SK-N-SH treated with all-trans-retinoic acid at 6 μM for 48 hours (cell line): ENCODE measurements at regions not wholly inside any gene's neighbourhood (a gene's known extent, or its start where the extent isn't known, plus 50 kb on each side); places are given as distances from the start of the nearest gene placed in this dataset.

ENCODE experiments used
- ATAC-seq: fragments of 200-7000 bp; cut with Tn5 transposase; 3 replicates; pipeline ENCODE4 v1.9.1; 2020; ENCODE audit warnings: mild to moderate bottlenecking, moderate library complexity
- ARNTL ChIP-seq: fragments of 450-650 bp; formaldehyde crosslinking; IDR thresholded peaks from 2 replicates; pipeline ENCODE4 v1.5.0; 2020; ENCODE audit warnings: low read depth, mild to moderate bottlenecking, moderate library complexity, borderline replicate concordance
- BACH2 ChIP-seq: fragments of 250-450 bp; sonication (Bioruptor Pico); IDR thresholded peaks from 2 replicates; pipeline ENCODE4 v1.9.0; 2021; ENCODE audit warnings: mild to moderate bottlenecking, borderline replicate concordance
- CSDC2 ChIP-seq: fragments of 250-450 bp; sonication (Bioruptor Pico); IDR thresholded peaks from 2 replicates; pipeline ENCODE4 v1.5.0; 2020; ENCODE audit warnings: mild to moderate bottlenecking, moderate library complexity
- CSRNP3 ChIP-seq: fragments of 250-450 bp; sonication (Bioruptor Pico); IDR thresholded peaks from 2 replicates; pipeline ENCODE4 v1.5.1; 2021; ENCODE audit warnings: mild to moderate bottlenecking, moderate library complexity
- ESRRG ChIP-seq: fragments of 250-450 bp; sonication (Bioruptor Pico); IDR thresholded peaks from 2 replicates; pipeline ENCODE4 v1.6.1; 2021; ENCODE audit warnings: mild to moderate bottlenecking
- GLIS3 ChIP-seq: fragments of 250-450 bp; sonication (Bioruptor Pico); IDR thresholded peaks from 2 replicates; pipeline ENCODE4 v1.5.0; 2020; ENCODE audit warnings: mild to moderate bottlenecking, moderate library complexity
- ISL1 ChIP-seq: fragments of 250-450 bp; sonication (Bioruptor Pico); IDR thresholded peaks from 2 replicates; pipeline ENCODE4 v2.1.2; 2022; ENCODE audit warnings: mild to moderate bottlenecking, moderate library complexity
- OSR1 ChIP-seq: fragments of 250-450 bp; sonication (Bioruptor Pico); IDR thresholded peaks from 2 replicates; pipeline ENCODE4 v1.8.0; 2022; ENCODE audit warnings: moderate library complexity, mild to moderate bottlenecking, inconsistent platforms
- PPARA ChIP-seq: fragments of 250-450 bp; sonication (Bioruptor Pico); IDR thresholded peaks from 2 replicates; pipeline ENCODE4 v1.5.0; 2020; ENCODE audit warnings: mild to moderate bottlenecking, borderline replicate concordance
- RARB ChIP-seq: fragments of 250-450 bp; sonication (Bioruptor Pico); IDR thresholded peaks from 2 replicates; pipeline ENCODE4 v1.8.0; 2021; ENCODE audit warnings: mild to moderate bottlenecking, moderate library complexity
- SNAI2 ChIP-seq: fragments of 250-450 bp; sonication (Bioruptor Pico); IDR thresholded peaks from 2 replicates; pipeline ENCODE4 v1.5.0; 2020; ENCODE audit warnings: mild to moderate bottlenecking, moderate library complexity
- TCF4 ChIP-seq: fragments of 250-450 bp; sonication (Bioruptor Pico); IDR thresholded peaks from 2 replicates; pipeline ENCODE4 v1.8.0; 2021; ENCODE audit warnings: mild to moderate bottlenecking, moderate library complexity, borderline replicate concordance
- TOX ChIP-seq: fragments of 250-450 bp; sonication (Bioruptor Pico); IDR thresholded peaks from 2 replicates; pipeline ENCODE4 v1.8.0; 2021; ENCODE audit warnings: mild to moderate bottlenecking, moderate library complexity, borderline replicate concordance
- TSHZ2 ChIP-seq: fragments of 250-450 bp; sonication (Bioruptor Pico); IDR thresholded peaks from 2 replicates; pipeline ENCODE4 v1.5.0; 2020; ENCODE audit warnings: mild to moderate bottlenecking, moderate library complexity
- ZC3H10 ChIP-seq: fragments of 250-450 bp; sonication (Bioruptor Pico); IDR thresholded peaks from 2 replicates; pipeline ENCODE4 v1.5.1; 2021; ENCODE audit warnings: mild to moderate bottlenecking, moderate library complexity
- ZFP3 ChIP-seq: fragments of 250-450 bp; sonication (Bioruptor Pico); IDR thresholded peaks from 2 replicates; pipeline ENCODE4 v1.5.0; 2020; ENCODE audit warnings: mild to moderate bottlenecking, moderate library complexity
- ZFP30 ChIP-seq: fragments of 450-650 bp; formaldehyde crosslinking; IDR thresholded peaks from 2 replicates; pipeline ENCODE4 v1.5.0; 2022; ENCODE audit warnings: mild to moderate bottlenecking, moderate library complexity
- ZNF565 ChIP-seq: fragments of 450-650 bp; formaldehyde crosslinking; conservative IDR thresholded peaks from 2 replicates; pipeline ENCODE4 v1.5.0; 2020; ENCODE audit warnings: low read depth, mild to moderate bottlenecking, moderate library complexity
- TF ChIP-seq, protein P1 (sequence below): fragments of 250-450 bp; sonication (Bioruptor Pico); IDR thresholded peaks from 2 replicates; pipeline ENCODE4 v1.8.0; 2021; ENCODE audit warnings: low read depth, mild to moderate bottlenecking, moderate library complexity, borderline replicate concordance
- TF ChIP-seq, protein P2 (sequence below): fragments of 250-450 bp; sonication (Bioruptor Pico); IDR thresholded peaks from 2 replicates; pipeline ENCODE4 v1.8.0; 2020; ENCODE audit warnings: mild to moderate bottlenecking, moderate library complexity, borderline replicate concordance

DNA sequence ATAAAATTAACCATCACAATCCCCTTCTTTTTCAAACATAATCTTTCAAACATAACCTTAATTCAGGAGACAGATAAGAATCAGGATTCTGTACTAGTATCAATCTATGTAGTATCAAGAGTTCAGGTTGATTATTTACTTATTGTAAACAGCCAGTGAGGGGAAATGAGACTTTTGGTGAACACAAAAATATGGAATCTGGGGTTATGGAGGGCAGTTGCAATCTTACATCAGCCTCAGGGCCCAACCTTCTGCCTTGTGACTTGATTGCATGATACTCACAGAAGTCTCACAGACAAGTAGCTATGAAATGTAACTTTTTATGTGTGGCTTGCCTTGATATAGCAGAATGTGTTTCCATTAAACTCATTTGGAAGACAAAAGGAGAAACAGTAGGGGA, 262.7 kb upstream of the THSD7B start (continued):
- TF ChIP-seq SNAI2 (CRISPR knock-in tag) (no peak), RARB (CRISPR knock-in tag) (no peak), TOX (CRISPR knock-in tag) (no peak), ISL1 (CRISPR knock-in tag) (no peak), ZFP30 (no peak), ZC3H10 (CRISPR knock-in tag) (no peak)

DNA sequence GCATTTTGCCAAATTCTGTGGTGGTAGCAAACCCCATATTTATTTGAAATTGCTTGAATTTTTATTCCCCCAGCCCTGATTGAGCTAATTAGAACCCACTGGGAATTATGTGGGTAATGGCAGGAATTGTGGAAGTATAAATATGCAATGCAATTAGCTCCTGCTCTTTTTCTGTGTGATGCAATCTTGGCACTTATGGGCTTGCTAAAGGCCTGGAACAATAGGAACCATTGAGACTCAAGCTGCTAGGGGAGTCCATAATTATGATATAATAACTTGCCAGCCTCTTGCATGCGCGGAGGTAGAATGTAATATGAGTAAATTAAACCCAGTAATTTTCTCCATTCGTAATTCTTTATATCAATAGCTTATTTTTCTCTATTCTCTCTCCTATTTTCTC, 267.6 kb upstream of the THSD7B start:
- TF ChIP-seq RARB (CRISPR knock-in tag): no peak
- no peak for TF ChIP-seq ISL1 (CRISPR knock-in tag)
- no peak for TF ChIP-seq TCF4
- no peak for TF ChIP-seq ZC3H10 (CRISPR knock-in tag)
- TF ChIP-seq SNAI2 (CRISPR knock-in tag): no peak
- TF ChIP-seq, protein P1, sequence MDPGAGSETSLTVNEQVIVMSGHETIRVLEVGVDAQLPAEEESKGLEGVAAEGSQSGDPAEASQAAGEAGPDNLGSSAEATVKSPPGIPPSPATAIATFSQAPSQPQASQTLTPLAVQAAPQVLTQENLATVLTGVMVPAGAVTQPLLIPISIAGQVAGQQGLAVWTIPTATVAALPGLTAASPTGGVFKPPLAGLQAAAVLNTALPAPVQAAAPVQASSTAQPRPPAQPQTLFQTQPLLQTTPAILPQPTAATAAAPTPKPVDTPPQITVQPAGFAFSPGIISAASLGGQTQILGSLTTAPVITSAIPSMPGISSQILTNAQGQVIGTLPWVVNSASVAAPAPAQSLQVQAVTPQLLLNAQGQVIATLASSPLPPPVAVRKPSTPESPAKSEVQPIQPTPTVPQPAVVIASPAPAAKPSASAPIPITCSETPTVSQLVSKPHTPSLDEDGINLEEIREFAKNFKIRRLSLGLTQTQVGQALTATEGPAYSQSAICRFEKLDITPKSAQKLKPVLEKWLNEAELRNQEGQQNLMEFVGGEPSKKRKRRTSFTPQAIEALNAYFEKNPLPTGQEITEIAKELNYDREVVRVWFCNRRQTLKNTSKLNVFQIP (CRISPR knock-in tag): no peak
- TF ChIP-seq TOX (CRISPR knock-in tag): no peak
- no peak for TF ChIP-seq ZNF565 (CRISPR knock-in tag)
- TF ChIP-seq ZFP30: no peak
- no peak for TF ChIP-seq ARNTL (CRISPR knock-in tag)
- TF ChIP-seq ESRRG (CRISPR knock-in tag): no peak
- no peak for TF ChIP-seq ZFP3
- TF ChIP-seq BACH2 (CRISPR knock-in tag): no peak
- TF ChIP-seq, protein P2, sequence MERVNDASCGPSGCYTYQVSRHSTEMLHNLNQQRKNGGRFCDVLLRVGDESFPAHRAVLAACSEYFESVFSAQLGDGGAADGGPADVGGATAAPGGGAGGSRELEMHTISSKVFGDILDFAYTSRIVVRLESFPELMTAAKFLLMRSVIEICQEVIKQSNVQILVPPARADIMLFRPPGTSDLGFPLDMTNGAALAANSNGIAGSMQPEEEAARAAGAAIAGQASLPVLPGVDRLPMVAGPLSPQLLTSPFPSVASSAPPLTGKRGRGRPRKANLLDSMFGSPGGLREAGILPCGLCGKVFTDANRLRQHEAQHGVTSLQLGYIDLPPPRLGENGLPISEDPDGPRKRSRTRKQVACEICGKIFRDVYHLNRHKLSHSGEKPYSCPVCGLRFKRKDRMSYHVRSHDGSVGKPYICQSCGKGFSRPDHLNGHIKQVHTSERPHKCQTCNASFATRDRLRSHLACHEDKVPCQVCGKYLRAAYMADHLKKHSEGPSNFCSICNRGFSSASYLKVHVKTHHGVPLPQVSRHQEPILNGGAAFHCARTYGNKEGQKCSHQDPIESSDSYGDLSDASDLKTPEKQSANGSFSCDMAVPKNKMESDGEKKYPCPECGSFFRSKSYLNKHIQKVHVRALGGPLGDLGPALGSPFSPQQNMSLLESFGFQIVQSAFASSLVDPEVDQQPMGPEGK: no peak
- no peak for TF ChIP-seq PPARA (CRISPR knock-in tag)
- TF ChIP-seq TSHZ2 (CRISPR knock-in tag): no peak
- no peak for TF ChIP-seq OSR1
- no peak for TF ChIP-seq CSDC2 (CRISPR knock-in tag)
- no peak for TF ChIP-seq GLIS3
- no peak for ATAC-seq

GRCh38 chr2:136496966-136497365, 268.4 kb upstream of the THSD7B start:
- no peak for TF ChIP-seq SNAI2 (CRISPR knock-in tag)

DNA sequence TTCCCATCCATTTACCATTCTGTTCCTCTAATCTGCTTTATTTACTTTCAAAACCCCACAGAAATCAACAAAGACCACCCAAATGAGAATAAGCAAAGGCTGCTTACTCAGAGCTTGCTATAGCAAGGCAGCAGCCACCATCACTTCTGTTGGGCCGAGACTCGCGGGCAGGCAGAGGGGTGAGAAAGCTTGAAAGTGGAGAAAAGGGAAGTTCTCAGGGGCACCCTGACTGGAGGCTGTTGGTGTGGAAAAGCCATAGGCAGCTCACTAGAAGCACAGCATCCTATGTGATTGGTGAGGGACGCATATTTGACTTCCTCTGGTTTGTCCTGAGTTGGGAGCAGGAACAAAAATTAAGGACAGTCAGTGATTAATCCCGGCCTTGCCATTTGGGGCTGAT, 269.7 kb upstream of the THSD7B start:
- ATAC-seq: no peak
- TF ChIP-seq ZFP30: no peak
- TF ChIP-seq BACH2 (CRISPR knock-in tag): no peak

More at GRCh38 chr2:136496966-136497365, 268.4 kb upstream of the THSD7B start:
- no peak for ATAC-seq

DNA sequence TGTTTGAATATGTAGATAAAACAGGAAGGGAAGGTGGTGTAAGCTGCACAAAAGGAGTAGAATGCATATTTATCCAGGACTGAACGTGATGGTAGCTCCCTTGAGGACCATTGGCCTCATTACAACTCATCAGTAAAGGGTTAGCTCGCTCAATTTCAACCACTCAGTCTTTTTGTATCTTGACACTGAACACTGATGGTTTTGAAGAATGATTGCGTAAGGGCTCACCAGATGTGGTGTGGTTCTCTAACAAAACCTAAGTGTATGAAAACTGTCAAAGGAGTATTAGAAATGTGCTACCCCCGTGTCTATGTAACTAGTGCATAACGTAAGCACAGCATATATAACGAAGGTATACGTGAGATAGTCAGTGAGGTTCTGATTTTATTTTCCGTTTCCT, 272.4 kb upstream of the THSD7B start:
- TF ChIP-seq ZFP30: no peak
- no peak for TF ChIP-seq ZC3H10 (CRISPR knock-in tag)
- TF ChIP-seq SNAI2 (CRISPR knock-in tag): no peak
- no peak for TF ChIP-seq CSRNP3 (CRISPR knock-in tag)
- ATAC-seq: no peak
